HCT116 (cell line): ENCODE measurements at regions not wholly inside any gene's neighbourhood (a gene's known extent, or its start where the extent isn't known, plus 50 kb on each side); places are given as distances from the start of the nearest gene placed in this dataset.

ENCODE experiments used
- ATAC-seq: fragments of 200-7000 bp; cut with Tn5 transposase; 2 replicates; pipeline ENCODE4 v1.9.1; 2020; ENCODE audit warnings: mild to moderate bottlenecking, moderate library complexity
- BruUV-seq: library from RNA; stranded (reverse); fragments of 400-500 nt; replicated peaks from 2 replicates; lab custom pipeline; 2021; lab: Mats Ljungman, UMichigan
- CTCF ChIA-PET: fragments of 300-600 bp; sonication (Branson Sonifier 250); formaldehyde crosslinking; loops from one replicate; lab custom pipeline; 2021; ENCODE audit warnings: antibody characterized with exemption; lab: Charles Lee
- POLR2A ChIA-PET: fragments of 300-600, 350-600 bp; sonication (Branson Sonifier 250); formaldehyde crosslinking; loops from one replicate; lab custom pipeline; 2021; ENCODE audit warnings: antibody characterized with exemption; lab: Charles Lee
- RAD21 ChIA-PET, 2 experiments: fragments of 300-600 bp; sonication (Branson Sonifier 250); formaldehyde crosslinking; loops; one replicate each; lab custom pipeline; 2023; ENCODE audit warnings: low total read pairs in 2 of 2; ENCODE audit not compliant: uncharacterized antibody in 2 of 2, unreplicated experiment in 2 of 2, low non-redundant PET in 1 of 2; lab: Charles Lee
- DNase-seq: peaks from one replicate; pipeline ENCODE4 v3.0.0-alpha.2; 2010; ENCODE audit warnings: low read depth, low spot score
- H2AFZ ChIP-seq: fragments of 200-600 bp; shearing (Covaris generic), sonication (generic); 2 replicates; pipeline ENCODE4 v1.6.1; 2017; ENCODE audit warnings: low read depth, mixed run types, mixed read lengths, antibody characterized with exemption, low read length; ENCODE audit not compliant: poor library complexity, severe bottlenecking
- H3K27ac ChIP-seq: 2 replicates; pipeline ENCODE4 v1.5.1; 2012; ENCODE audit warnings: low read depth, low read length
- H3K27me3 ChIP-seq: fragments of 200-600 bp; sonication (generic); 2 replicates; pipeline ENCODE4 v1.6.1; 2016; ENCODE audit warnings: mixed run types, low read length, mixed read lengths; ENCODE audit not compliant: insufficient read depth
- H3K36me3 ChIP-seq, 2 experiments: fragments of 200-500 bp in 1 of 2; fragments of 200-600 bp in 1 of 2; sonication (Bioruptor generic) in 1 of 2; sonication (generic) in 1 of 2; 2 replicates each; pipeline versions ENCODE4 v1.5.1 to v1.6.1; 2014 to 2016; ENCODE audit warnings: low read length in 2 of 2, inconsistent platforms in 1 of 2, mixed read lengths in 1 of 2, mixed run types in 1 of 2; ENCODE audit not compliant: insufficient read depth in 2 of 2, control insufficient read depth in 1 of 2
- H3K4me1 ChIP-seq, 2 experiments: fragments of 200-600 bp in 1 of 2; sonication (generic) in 1 of 2; 2 replicates each; pipeline versions ENCODE4 v1.5.1 to v1.6.1; 2012 to 2017; ENCODE audit warnings: low read length in 2 of 2, inconsistent platforms in 1 of 2, mild to moderate bottlenecking in 1 of 2, mixed read lengths in 1 of 2, mixed run types in 1 of 2, moderate library complexity in 1 of 2; ENCODE audit not compliant: insufficient read depth in 2 of 2, control insufficient read depth in 1 of 2
- H3K4me2 ChIP-seq: fragments of 200-600 bp; sonication (generic); 2 replicates; pipeline ENCODE4 v1.6.1; 2017; ENCODE audit warnings: mixed run types, low read length, mixed read lengths
- H3K4me3 ChIP-seq, 2 experiments: fragments of 200-600 bp in 1 of 2; sonication (generic) in 1 of 2; replicated peaks in 1 of 2; 2 replicates each; pipeline ENCODE4 v1.5.1; 2011 to 2016; ENCODE audit warnings: low read length in 2 of 2, control low read depth in 1 of 2, low read depth in 1 of 2, mild to moderate bottlenecking in 1 of 2, mixed read lengths in 1 of 2, mixed run types in 1 of 2
- H3K79me2 ChIP-seq: fragments of 200-600 bp; sonication (generic); 2 replicates; pipeline ENCODE4 v1.6.1; 2017; ENCODE audit warnings: mild to moderate bottlenecking, mixed run types, low read length, moderate library complexity, mixed read lengths; ENCODE audit not compliant: insufficient read depth
- H3K9ac ChIP-seq: fragments of 200-600 bp; sonication (generic); 2 replicates; pipeline ENCODE4 v1.6.1; 2016; ENCODE audit warnings: low read length, mixed read lengths
- H3K9me2 ChIP-seq: fragments of 200-600 bp; sonication (generic), shearing (Covaris generic); 2 replicates; pipeline ENCODE4 v1.6.1; 2017; ENCODE audit warnings: mixed run types, mild to moderate bottlenecking, moderate library complexity; ENCODE audit not compliant: insufficient read depth
- H3K9me3 ChIP-seq, 2 experiments: fragments of 200-500 bp in 1 of 2; fragments of 200-600 bp in 1 of 2; sonication (Bioruptor generic) in 1 of 2; sonication (generic) in 1 of 2; 2 replicates each; pipeline ENCODE4 v1.6.1; 2014 to 2017; ENCODE audit warnings: low read length in 2 of 2, mixed read lengths in 2 of 2, inconsistent platforms in 1 of 2, low read depth in 1 of 2, mild to moderate bottlenecking in 1 of 2, mixed run types in 1 of 2, moderate library complexity in 1 of 2; ENCODE audit not compliant: control insufficient read depth in 1 of 2, insufficient read depth in 1 of 2
- H4K20me1 ChIP-seq: fragments of 200-600 bp; sonication (generic), shearing (Covaris generic); 2 replicates; pipeline ENCODE4 v1.6.1; 2017; ENCODE audit warnings: mixed run types, mild to moderate bottlenecking, moderate library complexity; ENCODE audit not compliant: insufficient read depth
- FOSL1 ChIP-seq: IDR thresholded peaks from 2 replicates; pipeline ENCODE4 v1.6.1; 2012; ENCODE audit warnings: low read depth
- ZBTB33 ChIP-seq: IDR thresholded peaks from 2 replicates; pipeline ENCODE4 v1.6.1; 2011; ENCODE audit warnings: mild to moderate bottlenecking, low read length, moderate library complexity; ENCODE audit not compliant: insufficient replicate concordance; ENCODE audit errors: extremely low read depth
- ZFX ChIP-seq: fragments of 450-650 bp; IDR thresholded peaks from 2 replicates; pipeline ENCODE4 v1.6.1; 2017
- intact Hi-C: fragments of 100-400 bp; cut with micrococcal nuclease; formaldehyde crosslinking; loops from 2 replicates; pipeline ENCODE4 v1.10.0; 2022

GRCh38 chr7:119123326-119123725, 898.8 kb downstream of the ANKRD7 start:
- Histone ChIP-seq H3K79me2 (no peaks in the 10 kb centered on the region), H2AFZ (no peak overlapping the region), H3K9me3 (no peaks in the 10 kb centered on the region), H3K27ac (no peak overlapping the region), H4K20me1 (no peaks in the 10 kb centered on the region), H3K9me2 (no peaks in the 10 kb centered on the region), H3K4me1 (no peaks in the 10 kb centered on the region), H3K9ac (no peak overlapping the region), H3K27me3 (no peaks in the 10 kb centered on the region), H3K36me3 (no peaks in the 10 kb centered on the region), H3K4me2 (no peak overlapping the region), H3K4me3 (no peak overlapping the region)
- POLR2A ChIA-PET = no interaction called here
- ATAC-seq (no peak), DNase-seq (no peak)
- no peak for TF ChIP-seq ZFX
- no peak for TF ChIP-seq FOSL1
- CTCF ChIA-PET = no interaction called here
- RAD21 ChIA-PET = no interaction called here
- intact Hi-C loops = no loop called here
- BruUV-seq = no TSS peak

DNA sequence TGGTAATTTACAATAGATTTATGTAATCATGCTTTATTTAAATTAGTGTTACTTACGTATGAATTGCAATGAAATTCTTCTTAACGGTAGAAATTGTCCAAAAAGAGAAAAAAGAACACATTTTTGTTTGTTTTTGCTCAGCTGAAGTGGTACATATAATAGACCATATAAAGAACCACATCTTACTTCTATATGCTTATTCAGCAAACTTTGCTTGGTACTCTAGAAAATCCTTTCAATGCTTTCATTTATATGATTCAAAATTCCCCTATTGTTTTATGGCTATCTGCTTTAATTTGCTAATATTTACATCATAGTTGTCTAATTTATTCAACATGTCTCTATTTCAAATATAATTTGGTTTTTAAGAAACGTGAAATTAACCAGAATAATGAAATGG, 903.2 kb downstream of the ANKRD7 start:
- Histone ChIP-seq H3K4me2 (no peak overlapping the region), H3K4me1 (no peaks in the 10 kb centered on the region), H3K9ac (no peak overlapping the region), H3K9me2 (no peaks in the 10 kb centered on the region), H3K36me3 (no peaks in the 10 kb centered on the region), H2AFZ (no peak overlapping the region), H3K4me3 (no peak overlapping the region), H3K27me3 (no peaks in the 10 kb centered on the region), H3K79me2 (no peaks in the 10 kb centered on the region), H3K9me3 (no peaks in the 10 kb centered on the region), H4K20me1 (no peaks in the 10 kb centered on the region), H3K27ac (no peak overlapping the region)
- POLR2A ChIA-PET = no interaction called here
- RAD21 ChIA-PET = no interaction called here
- intact Hi-C loops = no loop called here
- CTCF ChIA-PET = no interaction called here
- no peak for DNase-seq
- no TSS peak for BruUV-seq
- no peak for ATAC-seq
- TF ChIP-seq ZBTB33 = no peak
